Epithelial cell of prostate (primary cell): ENCODE measurements at regions not wholly inside any gene's neighbourhood (a gene's known extent, or its start where the extent isn't known, plus 50 kb on each side); places are given as distances from the start of the nearest gene placed in this dataset.
A peak's percentile ranks its signal among the peaks of the same experiment; 100 is the strongest.

Experiments used
- DNase-seq: peaks from one replicate; pipeline ENCODE4 v3.0.0-alpha.2; 2011; ENCODE audit warnings: low read depth, low spot score
- H3K27ac ChIP-seq: fragments of 450-650 bp; 2 replicates; pipeline ENCODE4 v1.5.1; 2017; ENCODE audit warnings: mild to moderate bottlenecking

DNA sequence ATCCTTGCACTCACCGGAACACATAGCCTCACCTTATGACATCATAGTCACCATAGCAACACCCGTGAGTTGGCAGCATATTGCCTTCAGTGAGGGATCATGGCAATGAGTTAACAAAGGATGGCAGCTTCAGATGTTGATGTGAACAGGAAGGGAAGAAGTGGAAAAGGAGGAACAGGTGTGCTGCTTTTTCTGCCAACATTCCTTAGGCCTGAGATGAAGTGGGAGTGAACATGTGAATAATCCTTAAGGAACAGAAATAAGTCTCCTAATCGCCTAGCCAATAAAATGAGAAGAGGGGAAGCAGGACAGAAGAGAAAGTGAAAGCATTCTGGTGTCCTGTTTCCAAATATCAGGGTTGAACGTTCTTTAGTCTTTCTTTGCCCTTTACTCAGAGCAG is 360.0 kb downstream of the BRINP1 start:
- DNase-seq = peak; percentile 62

GRCh38 chr9:119020284-119020683 is 349.0 kb downstream of the BRINP1 start:
- no peak overlapping the region for H3K27ac ChIP-seq
- DNase-seq = no peak

More for the DNA sequence above, 360.0 kb downstream of the BRINP1 start:
- peak overlapping the region; percentile 54 for H3K27ac ChIP-seq

GRCh38 chr9:119020730-119021333 is 348.4 kb downstream of the BRINP1 start:
- DNase-seq = no peak
- H3K27ac ChIP-seq = no peak overlapping the region

- DNase-seq = no peak
- H3K27ac ChIP-seq = no peak overlapping the region
These were observed 343.1 kb downstream of the BRINP1 start for GRCh38 chr9:119026120-119026519.

DNA sequence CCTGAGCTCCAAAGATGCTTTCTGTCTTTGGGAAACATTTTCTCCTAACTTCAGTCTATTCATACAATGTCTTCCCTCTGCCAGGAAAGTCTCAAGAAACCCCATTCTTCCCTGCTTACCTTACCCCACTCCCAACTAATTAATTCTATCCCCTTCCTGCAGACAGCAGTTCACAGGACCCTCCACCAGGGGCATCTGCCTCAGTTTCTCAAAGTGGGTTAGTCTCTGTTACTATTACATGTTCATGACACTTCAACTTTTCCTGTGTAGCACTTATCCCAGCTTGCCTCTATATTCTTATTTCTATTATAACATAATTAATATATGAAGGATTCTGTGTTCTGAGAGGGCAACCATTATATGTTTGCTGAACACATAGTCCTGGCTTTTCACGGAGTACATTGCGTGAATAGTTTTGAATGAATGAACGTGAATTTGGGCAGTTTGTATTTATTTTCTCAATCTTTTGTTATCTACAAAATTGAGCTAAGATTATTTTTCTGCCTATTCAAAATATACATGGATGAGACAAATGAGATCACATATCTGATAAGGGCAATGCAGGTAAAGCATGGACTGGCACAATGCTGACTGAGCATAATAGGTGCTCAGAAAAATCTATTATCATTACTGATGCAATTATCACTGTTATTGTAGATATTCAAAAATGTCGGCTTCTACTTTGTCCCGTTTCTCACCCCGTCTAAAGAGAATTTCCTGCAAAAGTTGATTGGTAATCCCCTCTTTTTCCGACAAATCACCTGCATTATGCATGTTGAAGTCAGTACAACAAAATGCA is 341.1 kb downstream of the BRINP1 start:
- H3K27ac ChIP-seq = no peak overlapping the region
- no peak for DNase-seq

DNA sequence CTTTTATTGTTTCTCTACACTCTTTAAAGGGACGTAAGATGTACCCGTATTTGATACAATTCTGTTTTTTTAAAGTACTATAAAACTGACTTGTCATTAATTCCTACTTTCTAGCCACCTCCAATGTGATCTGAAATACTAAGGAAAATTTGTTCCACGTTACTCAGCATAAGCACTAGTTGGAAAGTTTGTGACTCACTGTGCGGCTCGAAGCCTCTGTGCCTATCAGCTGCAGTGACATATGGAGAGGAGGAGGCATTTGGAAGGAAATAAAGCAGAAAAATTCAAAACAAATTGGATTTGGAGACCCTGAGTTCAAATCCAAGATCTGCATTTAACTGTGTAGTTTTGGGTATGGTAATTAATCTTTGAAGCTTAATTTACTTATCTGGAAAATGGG is 339.3 kb downstream of the BRINP1 start:
- H3K27ac ChIP-seq = no peak overlapping the region
- no peak for DNase-seq

DNA sequence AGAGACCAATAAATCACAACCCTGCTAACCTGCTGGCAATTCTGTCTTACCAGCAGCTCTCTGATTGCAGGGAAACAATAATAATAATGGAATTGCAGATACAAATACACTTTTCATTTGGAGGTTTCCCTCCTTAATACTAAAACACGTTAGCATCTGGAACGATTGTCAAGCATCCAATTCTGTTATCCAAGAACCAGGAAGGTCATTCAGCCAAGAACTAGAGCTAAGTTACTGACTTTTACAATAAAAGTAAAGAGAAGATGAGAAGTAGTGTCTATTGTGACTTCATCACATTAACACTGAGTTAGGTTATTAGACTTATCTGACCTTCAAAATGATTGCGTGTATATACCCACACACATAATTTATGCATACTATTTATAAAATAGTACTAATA is 335.6 kb downstream of the BRINP1 start:
- H3K27ac ChIP-seq = no peak overlapping the region
- DNase-seq = no peak

DNA sequence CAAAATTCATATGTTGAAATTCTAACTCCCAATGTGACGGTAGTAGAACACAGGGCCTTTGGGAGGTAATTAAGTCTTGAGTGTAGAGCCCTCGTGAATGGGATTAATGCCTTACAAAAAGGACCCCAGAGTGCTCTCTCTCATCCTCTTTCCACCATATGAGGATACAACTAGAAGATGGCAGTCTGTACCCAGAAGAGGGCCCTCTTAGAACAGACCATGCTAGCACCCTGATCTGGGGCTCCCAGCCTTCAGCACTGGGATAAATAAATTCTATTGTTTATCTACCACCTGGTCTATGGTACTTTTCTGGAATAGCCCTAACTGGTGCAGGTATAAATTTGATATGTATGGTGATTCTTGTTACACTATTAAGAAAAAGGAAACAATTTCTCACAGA is 332.3 kb downstream of the BRINP1 start:
- no peak for DNase-seq
- H3K27ac ChIP-seq = no peak overlapping the region

- no peak overlapping the region for H3K27ac ChIP-seq
- no peak for DNase-seq
These were observed 325.2 kb downstream of the BRINP1 start for GRCh38 chr9:119043996-119044395.

- DNase-seq = no peak
These were observed 324.4 kb downstream of the BRINP1 start for GRCh38 chr9:119044806-119045205.

GRCh38 chr9:119047513-119048307 is 321.5 kb downstream of the BRINP1 start:
- no peak for DNase-seq
- no peak overlapping the region for H3K27ac ChIP-seq

More at GRCh38 chr9:119044806-119045205, 324.4 kb downstream of the BRINP1 start:
- no peak overlapping the region for H3K27ac ChIP-seq

DNA sequence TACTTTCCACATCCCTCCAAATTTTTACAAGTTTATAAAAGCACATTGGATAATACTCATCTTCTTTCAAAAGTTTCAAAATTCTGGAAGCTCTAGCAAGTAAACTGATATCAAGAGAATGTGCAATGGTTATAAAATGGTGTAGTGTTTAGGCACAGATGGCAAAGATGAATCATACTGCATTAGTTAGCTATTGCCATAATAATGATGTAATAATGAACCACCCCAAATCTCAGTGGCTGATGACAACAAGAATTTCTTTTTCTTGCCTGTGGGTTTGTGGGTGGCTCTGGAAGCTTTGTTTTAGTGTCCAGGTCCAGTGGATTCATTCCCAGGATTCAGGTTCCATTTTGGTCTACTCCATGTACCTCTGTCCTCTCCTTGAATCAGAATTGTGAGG is 319.0 kb downstream of the BRINP1 start:
- no peak for DNase-seq
- H3K27ac ChIP-seq = peak overlapping the region; percentile 63

GRCh38 chr9:119052339-119053030 is 316.8 kb downstream of the BRINP1 start:
- peak overlapping the region; percentile 63 for H3K27ac ChIP-seq

GRCh38 chr9:119053070-119053469 is 316.2 kb downstream of the BRINP1 start:
- H3K27ac ChIP-seq = peak overlapping the region; percentile 63

More at GRCh38 chr9:119052339-119053030, 316.8 kb downstream of the BRINP1 start:
- no peak for DNase-seq

GRCh38 chr9:119060629-119061385 is 308.4 kb downstream of the BRINP1 start:
- no peak overlapping the region for H3K27ac ChIP-seq
- DNase-seq = no peak

More at GRCh38 chr9:119053070-119053469, 316.2 kb downstream of the BRINP1 start:
- DNase-seq = no peak

- no peak for DNase-seq
- H3K27ac ChIP-seq = no peak overlapping the region
These were observed 297.6 kb downstream of the BRINP1 start for GRCh38 chr9:119071636-119072035.

DNA sequence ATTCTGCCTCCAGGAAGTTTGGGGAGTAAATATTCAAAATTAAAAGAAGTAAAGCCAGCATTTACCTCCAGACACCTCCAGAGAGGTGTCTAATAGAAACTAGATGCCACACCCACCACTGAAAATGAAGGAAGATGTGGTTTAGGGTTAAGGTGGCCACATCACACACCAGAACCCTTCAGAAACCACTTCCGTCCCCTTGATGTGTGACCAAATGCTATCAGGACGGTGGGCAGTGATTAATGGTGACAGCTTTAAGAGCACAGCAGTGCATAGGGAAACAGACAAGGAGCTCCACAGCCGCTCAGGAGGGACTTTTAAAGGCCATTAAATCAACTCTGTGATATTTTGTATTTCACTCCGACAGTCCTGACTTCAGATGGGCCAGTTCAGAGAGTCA is 295.2 kb downstream of the BRINP1 start:
- no peak overlapping the region for H3K27ac ChIP-seq
- DNase-seq = no peak

GRCh38 chr9:119078015-119078414 is 291.2 kb downstream of the BRINP1 start:
- no peak for DNase-seq
- no peak overlapping the region for H3K27ac ChIP-seq

- DNase-seq = no peak
- H3K27ac ChIP-seq = no peak overlapping the region
These were observed 285.6 kb downstream of the BRINP1 start for GRCh38 chr9:119083673-119084072.

DNA sequence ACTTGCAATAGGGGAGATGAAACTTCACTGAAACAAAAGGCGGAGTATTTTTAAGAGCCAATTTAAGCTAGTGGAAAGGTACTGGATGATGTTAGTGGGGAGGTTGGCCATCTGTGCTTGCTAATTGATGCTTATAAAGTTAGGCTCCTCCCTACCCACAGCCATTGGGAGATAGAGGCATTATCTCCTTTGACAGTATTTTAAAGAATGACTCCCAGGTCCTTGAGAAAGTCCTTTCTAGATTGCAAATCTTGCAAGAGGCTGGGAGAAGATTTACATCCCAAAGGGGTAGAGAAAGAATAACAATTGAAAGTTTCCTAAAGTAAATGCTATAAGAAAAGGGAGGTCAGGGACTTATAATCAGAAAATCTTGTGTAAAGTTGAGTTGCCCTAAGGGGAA is 282.6 kb downstream of the BRINP1 start:
- DNase-seq = no peak

More for the DNA sequence above, 282.6 kb downstream of the BRINP1 start:
- no peak overlapping the region for H3K27ac ChIP-seq
